HG02610 (cell line): ENCODE measurements at regions not wholly inside any gene's neighbourhood (a gene's known extent, or its start where the extent isn't known, plus 50 kb on each side); places are given as distances from the start of the nearest gene placed in this dataset.

ENCODE experiments used
- ATAC-seq: cut with Tn5 transposase; IDR thresholded peaks from one replicate; pipeline ENCODE4 v1.9.1; 2021; ENCODE audit warnings: mild to moderate bottlenecking, moderate library complexity; ENCODE audit not compliant: unreplicated experiment

GRCh38 chr3:44045476-44046275, 196.0 kb upstream of the TOPAZ1 start:
- peak; percentile 94 for ATAC-seq

DNA sequence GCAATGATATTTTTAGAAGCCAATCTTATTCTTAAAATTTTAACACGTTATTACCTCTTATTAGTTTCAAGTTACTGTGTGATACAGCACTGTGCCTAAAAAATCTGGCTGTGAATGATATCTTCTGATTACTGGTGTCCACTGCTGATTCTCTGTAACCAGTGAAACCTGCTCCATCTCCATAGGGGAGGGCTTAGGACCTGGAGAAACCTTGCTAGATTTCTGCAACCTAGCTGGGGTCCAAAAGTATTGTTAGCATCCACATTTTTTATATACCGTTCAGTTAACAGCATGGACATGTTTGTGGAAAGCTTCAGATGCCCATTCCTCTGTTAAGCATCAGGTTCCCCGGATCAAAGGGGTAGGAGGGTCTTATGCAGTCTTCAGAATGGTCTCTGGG, 193.9 kb upstream of the TOPAZ1 start:
- ATAC-seq, result no peak

- no peak for ATAC-seq
These were observed 193.3 kb upstream of the TOPAZ1 start for GRCh38 chr3:44048196-44048924.

DNA sequence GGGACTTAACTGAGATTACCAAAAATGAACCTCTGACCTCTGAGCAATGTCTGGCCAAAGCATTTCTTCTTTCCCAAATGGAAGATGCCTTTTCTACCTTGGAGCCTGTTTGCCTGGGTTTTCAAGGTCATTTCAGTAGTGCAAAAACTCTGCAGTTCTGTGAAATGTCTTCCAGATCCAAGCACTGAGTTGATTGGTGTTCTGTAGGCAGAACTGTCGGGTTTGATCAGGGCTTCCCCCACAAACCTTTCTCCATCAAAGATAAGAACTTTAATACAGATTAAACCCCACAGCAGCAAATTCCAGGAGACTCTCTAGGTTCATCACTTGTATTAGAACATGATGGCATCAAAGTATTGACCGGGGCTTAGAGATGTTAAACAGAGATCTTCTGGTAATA, 192.7 kb upstream of the TOPAZ1 start:
- no peak for ATAC-seq

DNA sequence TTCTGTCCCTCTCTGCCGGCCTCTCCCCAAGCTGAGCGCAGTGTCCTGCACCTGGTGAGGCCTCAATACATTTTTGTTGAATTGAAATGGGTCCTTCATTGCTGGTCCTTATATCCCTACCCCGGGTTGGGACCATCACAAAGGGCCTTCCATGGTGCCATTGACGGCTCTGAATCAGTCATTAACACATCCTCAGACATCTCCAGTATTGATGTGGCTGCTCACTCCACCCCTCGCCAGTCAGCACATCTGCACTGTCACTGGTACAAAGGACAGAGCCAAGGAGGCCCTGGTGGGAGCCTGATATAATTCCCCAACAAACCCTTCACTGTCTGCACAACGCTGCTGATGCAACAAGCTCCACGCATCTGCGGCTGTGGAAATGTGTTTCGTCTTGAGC, 191.6 kb upstream of the TOPAZ1 start:
- ATAC-seq, result no peak

GRCh38 chr3:44050867-44051266, 190.8 kb upstream of the TOPAZ1 start:
- no peak for ATAC-seq

DNA sequence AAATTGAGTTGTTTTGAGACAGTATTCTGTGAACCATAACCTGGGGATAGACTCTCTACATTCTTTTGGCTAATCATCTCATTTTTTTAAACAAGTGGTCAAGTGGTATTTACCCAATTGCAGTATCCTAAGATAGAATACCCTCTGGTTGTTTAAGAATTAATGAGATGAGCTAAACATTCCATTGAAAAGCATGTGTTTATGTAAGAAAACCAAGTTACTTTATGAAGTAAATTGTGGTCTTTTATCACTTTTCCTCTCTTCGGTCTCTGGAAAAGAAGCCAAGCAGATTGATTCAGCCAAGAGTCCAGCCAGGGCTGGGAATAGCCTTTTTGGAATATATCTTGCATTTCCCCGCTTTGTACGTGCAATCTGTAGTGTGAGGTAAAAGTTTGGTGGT, 185.7 kb upstream of the TOPAZ1 start:
- ATAC-seq, result no peak

DNA sequence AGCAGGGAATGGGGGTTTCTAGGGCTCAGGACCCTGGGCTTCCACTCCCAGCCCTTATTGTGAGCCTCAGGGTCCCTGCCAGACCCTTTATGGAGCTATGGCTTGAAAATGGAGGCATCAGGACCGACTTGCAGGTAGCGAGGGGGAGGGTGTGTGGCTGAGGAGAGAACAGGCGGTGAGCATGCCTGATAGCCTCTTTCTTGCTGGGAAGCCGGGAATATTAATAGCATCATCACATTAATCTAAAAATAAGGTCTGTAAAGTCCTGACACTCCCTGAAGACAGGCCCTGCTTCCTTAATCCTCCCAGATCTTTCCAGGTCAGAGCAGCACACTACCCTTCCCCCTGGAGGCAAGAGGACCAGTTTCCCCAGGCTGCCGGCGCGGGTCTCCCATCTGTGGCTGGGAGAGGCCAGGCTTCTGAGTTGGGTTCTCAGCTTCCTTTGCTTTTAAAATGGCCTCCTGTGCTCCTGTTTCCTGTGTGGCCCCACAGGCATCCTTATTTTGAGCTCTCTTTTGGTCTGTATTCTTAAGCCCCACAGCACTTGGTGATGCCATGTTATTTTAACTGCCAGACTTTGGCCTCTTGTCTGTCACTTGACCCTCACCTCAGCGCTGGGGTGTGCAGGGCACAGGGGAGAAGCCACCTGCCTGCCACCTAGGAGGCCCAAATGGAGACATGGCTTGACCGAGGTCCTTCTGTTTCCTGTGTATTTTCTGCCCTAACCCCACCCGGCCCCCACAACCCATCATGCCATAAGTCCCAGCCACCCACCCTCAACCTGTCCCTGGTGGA, 185.0 kb upstream of the TOPAZ1 start:
- no peak for ATAC-seq

DNA sequence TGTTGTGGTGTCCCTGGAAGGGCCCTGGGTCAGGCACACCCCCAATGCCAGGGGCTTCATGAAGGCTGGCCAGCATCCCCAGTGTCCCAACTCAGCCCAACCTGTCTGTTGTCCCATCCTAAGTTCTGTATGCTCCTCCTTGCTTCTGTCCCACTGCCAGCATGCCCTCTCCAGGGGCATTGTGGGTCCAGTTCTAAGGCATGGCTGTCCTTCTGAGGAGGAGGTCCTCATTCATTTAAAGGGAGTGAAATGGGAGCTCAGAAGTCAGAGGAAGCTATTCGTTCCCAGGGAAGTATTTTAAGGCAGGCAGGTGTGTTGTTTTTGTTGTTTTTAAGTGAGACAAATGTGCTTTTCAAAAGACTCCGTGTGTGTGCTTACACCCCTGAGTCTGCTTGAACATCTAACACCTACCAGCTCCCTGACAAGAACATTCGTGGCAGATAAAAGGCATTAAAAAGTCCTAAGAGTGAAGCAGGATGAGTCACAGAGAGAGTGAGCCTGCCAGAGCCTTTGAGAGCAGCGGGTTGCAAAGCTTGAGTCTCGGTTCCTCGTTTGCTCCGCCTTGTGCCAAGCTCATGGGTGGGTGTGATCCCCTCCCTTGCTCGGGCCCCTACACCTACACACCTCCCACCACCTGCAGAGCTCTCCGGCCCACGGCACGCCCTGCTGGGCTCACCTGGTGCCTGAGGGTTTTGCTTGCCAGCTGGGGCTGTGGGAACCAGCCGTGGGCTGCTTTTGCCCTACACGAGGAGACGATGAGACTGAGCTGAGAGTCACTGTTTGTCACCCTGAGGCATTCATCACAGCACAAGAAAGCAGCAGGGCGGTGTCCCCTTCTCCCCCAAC, 183.4 kb upstream of the TOPAZ1 start:
- ATAC-seq, result peak; percentile 92

DNA sequence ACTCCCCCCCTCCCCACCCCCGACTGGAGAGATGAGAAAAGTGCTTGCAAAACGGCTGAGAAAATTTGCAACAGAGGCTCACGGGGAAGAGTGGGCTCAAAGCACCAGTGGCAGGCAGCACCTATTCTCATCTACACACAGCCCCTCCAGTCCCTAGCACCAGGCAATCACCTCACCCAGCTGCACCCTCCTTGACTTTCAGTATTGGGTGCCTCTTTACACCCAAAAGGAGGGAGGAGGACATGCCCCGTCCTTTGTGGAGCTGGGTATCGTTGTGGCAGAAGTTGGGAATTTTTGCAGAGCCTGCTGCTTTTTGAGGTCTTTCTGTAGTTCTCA, 182.8 kb upstream of the TOPAZ1 start:
- peak; percentile 10 for ATAC-seq

DNA sequence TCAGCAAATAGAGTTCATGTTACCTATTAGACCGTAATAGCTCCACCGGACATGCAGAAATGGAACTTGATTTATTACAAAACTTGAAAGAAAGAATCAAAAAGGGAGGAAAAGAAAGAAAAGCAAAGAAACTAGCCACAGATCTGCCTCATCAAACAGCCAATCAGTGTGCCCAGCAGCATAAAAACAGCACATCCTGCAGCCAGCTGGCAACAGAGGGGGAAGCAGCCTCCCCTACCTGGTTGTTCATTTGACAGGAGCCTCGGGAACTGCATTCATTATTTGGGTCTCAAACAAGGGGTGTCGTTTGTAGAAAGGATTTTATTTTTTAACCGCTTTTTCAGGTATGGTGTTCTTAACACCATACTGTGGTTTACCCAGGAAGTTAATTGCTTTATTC, 181.5 kb upstream of the TOPAZ1 start:
- ATAC-seq, result no peak

DNA sequence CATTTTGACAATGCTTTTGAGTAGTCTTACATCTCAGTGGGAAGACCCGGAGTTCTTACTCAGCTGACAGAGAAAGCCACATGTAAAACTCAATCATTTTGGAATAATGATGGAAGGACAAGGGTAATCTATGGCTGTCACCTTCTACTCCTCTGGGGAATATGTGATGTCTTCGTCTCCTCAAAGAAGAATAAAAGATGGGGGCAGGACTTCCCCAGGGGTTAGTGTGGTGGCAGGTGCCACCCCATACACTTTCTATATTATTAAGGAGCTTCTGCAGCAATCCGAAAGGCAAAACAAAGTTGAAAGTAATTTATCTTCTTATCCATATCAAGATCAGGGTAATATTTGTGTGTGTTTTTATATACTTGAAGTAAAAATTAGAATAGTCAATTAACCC, 180.4 kb upstream of the TOPAZ1 start:
- ATAC-seq, result peak; percentile 37

DNA sequence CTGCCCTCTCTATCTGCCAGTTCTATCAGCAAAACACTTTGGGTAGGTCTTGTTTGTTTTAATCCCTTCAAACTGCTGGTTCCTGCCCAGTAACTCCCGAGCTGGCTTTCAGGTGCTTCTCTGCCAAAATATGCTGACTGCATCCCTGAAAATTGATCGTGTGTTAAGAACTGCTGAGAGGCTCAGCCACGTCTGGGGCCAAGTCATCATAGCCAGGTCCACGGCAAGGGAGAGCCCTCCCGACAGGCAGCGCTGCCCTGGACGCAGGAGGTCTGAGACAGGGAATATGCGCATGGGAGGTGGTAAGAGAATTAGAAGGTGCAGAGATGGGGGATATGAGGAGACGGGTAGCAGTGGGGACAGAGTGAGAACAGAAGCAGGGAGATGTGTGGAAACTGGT, 179.7 kb upstream of the TOPAZ1 start:
- ATAC-seq, result no peak

- ATAC-seq, result no peak
These were observed 176.2 kb upstream of the TOPAZ1 start for GRCh38 chr3:44065311-44066094.

GRCh38 chr3:44066806-44067205, 174.9 kb upstream of the TOPAZ1 start:
- no peak for ATAC-seq

DNA sequence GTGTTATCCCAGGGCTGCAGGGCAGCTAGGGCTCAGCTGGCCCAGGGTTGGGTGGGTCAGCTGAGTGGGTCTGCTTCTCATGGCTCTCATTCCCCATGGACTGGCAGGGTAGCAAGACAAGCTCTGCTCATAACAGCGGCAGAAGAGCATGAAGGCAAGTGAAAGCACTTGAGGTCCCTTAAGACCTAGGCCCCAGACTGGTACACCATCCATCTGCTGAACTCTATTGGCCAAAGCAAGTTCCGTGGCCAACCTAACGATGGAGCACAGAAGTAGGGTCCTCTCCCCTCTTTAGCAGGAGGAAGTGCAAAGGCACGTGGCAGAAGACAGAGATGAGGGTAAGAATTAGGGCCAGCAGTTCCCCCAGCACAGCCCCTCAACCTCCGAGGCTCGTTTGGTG, 174.3 kb upstream of the TOPAZ1 start:
- no peak for ATAC-seq

GRCh38 chr3:44068753-44069152, 172.9 kb upstream of the TOPAZ1 start:
- ATAC-seq, result no peak

GRCh38 chr3:44069276-44069675, 172.4 kb upstream of the TOPAZ1 start:
- no peak for ATAC-seq

DNA sequence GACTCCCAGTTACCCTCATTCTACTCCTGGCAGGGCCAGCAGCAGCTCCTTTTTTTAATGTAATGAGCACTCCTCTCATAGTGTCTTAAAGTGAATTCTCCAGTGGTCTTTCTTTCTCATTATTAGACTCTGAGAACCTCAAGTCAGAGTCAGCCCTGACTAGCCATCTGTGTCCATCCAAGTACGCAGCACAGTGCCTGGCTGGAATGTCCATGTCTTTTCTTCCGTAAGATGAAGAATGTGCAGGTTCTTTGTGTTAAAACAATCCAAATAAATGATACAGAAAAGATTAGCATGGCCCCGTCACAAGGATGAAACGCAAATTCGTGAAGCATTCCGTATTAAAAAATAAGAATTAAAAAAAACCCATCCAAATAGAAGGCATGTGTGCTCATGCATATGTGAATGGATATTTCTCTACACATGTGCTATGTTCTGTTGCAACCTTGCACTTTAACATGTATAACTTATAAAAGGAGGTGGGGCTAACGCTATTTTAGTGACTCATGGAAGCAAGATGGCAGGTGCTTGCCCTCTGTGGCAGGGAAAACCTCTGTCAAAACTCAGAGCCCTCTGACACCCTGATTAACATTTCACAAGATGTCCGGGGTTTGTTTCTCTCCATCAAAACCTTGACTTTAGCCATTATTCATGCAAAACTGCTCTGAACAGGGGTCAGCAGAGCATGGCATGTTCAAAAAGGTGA, 170.7 kb upstream of the TOPAZ1 start:
- no peak for ATAC-seq
